ENCODE measurements at regions not wholly inside any gene's neighbourhood (a gene's known extent, or its start where the extent isn't known, plus 50 kb on each side); places are given as distances from the start of the nearest gene placed in this dataset.

DNA sequence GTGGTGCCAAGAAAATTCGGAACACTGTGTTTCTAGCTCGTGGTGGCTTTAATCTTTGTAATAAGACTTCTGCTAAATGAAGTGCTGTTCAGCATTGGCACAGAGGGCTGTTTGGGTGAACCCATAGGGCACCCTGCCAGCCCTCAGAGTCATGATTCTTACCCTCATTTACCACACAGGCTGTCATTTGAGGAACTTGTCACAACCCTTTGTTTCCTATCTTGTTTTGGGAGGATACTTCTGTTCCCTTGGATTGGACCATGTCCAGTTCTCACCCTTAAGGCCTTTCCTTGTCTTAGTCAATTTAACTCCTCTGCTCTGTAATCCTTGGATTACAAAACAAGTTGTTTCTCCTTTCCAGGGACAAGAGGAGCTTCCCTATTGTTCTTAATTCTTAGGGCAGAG lies 225.7 kb downstream of the MTX2 start:
- POLR2A ChIA-PET, result no interaction called here
- CTCF ChIA-PET, result interaction anchor here (1.4 to 2.0 kb wide), 4 partner anchors 10 to 354 kb away, joined by 4 to 7 read pairs (median 5); no protein-coding TSS in a partner anchor
- no peak for DNase-seq (ENCODE audit: low read depth, low spot score)
- no peak overlapping the region for H3K4me3 ChIP-seq (ENCODE audit: low read depth, low read length)
- TF ChIP-seq, protein P1, sequence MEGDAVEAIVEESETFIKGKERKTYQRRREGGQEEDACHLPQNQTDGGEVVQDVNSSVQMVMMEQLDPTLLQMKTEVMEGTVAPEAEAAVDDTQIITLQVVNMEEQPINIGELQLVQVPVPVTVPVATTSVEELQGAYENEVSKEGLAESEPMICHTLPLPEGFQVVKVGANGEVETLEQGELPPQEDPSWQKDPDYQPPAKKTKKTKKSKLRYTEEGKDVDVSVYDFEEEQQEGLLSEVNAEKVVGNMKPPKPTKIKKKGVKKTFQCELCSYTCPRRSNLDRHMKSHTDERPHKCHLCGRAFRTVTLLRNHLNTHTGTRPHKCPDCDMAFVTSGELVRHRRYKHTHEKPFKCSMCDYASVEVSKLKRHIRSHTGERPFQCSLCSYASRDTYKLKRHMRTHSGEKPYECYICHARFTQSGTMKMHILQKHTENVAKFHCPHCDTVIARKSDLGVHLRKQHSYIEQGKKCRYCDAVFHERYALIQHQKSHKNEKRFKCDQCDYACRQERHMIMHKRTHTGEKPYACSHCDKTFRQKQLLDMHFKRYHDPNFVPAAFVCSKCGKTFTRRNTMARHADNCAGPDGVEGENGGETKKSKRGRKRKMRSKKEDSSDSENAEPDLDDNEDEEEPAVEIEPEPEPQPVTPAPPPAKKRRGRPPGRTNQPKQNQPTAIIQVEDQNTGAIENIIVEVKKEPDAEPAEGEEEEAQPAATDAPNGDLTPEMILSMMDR (IDR thresholded peaks at IDR 0.05; ENCODE audit: insufficient read depth, low read length, missing control alignments), result no peak

DNA sequence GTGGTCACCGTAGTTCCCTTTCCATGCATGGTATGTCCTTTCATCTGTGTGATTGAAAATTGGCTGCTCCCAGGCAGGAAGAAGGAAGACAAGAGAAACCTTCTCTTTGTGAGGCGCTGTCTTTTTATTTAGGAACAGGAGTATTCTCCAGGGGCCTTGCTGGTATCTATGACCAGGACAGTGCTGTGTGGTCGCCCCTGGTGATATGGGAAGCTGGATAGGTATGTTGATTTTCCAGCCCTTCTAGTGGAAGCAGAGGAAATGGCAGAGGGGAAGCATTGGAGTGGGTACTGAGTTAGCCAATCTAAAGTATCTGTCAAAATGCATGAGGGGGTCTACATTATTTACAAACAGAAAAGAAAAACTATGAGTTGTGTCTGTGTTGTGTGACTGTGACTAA lies 226.6 kb downstream of the MTX2 start:
- TF ChIP-seq, protein P1 (IDR thresholded peaks at IDR 0.05; ENCODE audit: insufficient read depth, low read length, missing control alignments), result no peak
- POLR2A ChIA-PET, result no interaction called here
- no peak for DNase-seq (ENCODE audit: low read depth, low spot score)
- CTCF ChIA-PET, result interaction anchor here (1.4 to 2.1 kb wide), 5 partner anchors 10 to 355 kb away, joined by 4 to 11 read pairs (median 6); no protein-coding TSS in a partner anchor
- H3K4me3 ChIP-seq (ENCODE audit: low read depth, low read length), result no peak overlapping the region

DNA sequence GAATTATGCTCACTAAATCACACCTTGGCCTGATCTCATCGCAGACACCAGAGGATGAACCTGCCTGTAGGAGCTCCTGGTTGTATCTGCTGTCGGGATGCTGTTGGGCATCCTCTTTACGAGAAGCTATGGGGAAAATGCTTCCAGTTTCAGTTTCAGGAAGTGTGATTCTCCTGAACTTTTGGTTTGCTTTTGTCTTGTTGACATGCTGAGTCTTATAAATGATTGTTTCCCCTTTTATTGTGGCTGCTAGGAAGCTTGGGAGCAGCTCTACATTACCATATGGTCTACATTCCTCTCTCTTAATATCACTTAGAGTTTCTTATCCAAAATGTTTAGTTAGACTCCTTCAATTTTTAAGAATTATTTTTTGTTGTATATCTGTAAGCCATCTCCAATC lies 227.5 kb downstream of the MTX2 start:
- DNase-seq (ENCODE audit: low read depth, low spot score), result no peak
- H3K4me3 ChIP-seq (ENCODE audit: low read depth, low read length), result peak overlapping the region; percentile 19; the same call in 1 of the 2 replicates
- ChIA-PET CTCF (interaction anchor here (1.6 to 2.1 kb wide), 5 partner anchors 9 to 356 kb away, joined by 5 to 11 read pairs (median 6); no protein-coding TSS in a partner anchor), POLR2A (no interaction called here)
- TF ChIP-seq, protein P1 (IDR thresholded peaks at IDR 0.05; ENCODE audit: insufficient read depth, low read length, missing control alignments), result no peak

DNA sequence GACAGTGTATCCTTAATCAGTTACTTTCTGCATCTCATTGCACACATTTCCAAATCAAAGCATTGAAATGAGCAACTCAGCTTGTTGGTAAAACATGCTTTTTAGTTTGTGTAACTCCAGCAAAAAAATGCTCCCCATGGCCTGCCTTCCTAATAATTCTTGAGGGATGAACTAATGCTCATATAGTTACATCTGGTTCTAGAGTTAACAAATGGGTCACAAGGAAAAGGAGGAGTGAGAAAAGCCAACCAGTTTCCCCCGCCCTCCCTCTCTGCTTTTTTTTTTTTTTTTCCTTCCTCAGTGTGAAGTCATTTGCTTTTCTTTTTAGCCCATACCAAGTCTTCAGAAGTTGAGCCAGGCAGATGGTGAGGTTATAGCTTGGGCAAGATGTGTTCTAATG lies 231.7 kb downstream of the MTX2 start:
- ChIA-PET CTCF (interaction anchor here (0.8 kb wide), 1 partner anchor 44 kb away, joined by 3 read pairs; no protein-coding TSS in a partner anchor), POLR2A (no interaction called here)
- H3K4me3 ChIP-seq (ENCODE audit: low read depth, low read length), result no peak overlapping the region
- TF ChIP-seq, protein P1 (IDR thresholded peaks at IDR 0.05; ENCODE audit: insufficient read depth, low read length, missing control alignments), result no peak
- DNase-seq (ENCODE audit: low read depth, low spot score), result peak; percentile 69

DNA sequence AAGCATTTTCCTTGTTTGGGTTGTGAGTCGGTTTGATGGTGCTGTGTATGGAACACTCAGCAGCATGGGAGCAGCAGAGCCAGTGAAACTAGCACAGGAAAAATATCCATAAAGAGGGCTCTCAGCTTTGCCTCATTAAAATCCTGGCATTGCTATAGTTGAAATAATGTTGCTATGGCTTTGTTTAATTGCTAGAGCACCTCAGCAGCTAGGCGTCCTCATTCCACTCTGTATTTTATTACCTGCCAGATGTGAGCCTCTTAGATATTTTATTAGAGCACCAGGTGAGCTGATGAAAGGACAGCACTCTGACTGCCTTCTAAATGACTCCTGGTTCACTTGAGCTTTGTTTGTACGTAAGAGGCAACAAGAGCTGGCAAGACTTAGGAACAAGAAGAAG lies 232.4 kb downstream of the MTX2 start:
- DNase-seq (ENCODE audit: low read depth, low spot score), result no peak
- POLR2A ChIA-PET, result no interaction called here
- TF ChIP-seq, protein P1 (IDR thresholded peaks at IDR 0.05; ENCODE audit: insufficient read depth, low read length, missing control alignments), result no peak
- CTCF ChIA-PET, result interaction anchor here (0.8 kb wide), 1 partner anchor 361 kb away, joined by 4 read pairs; no protein-coding TSS in a partner anchor
- no peak overlapping the region for H3K4me3 ChIP-seq (ENCODE audit: low read depth, low read length)

DNA sequence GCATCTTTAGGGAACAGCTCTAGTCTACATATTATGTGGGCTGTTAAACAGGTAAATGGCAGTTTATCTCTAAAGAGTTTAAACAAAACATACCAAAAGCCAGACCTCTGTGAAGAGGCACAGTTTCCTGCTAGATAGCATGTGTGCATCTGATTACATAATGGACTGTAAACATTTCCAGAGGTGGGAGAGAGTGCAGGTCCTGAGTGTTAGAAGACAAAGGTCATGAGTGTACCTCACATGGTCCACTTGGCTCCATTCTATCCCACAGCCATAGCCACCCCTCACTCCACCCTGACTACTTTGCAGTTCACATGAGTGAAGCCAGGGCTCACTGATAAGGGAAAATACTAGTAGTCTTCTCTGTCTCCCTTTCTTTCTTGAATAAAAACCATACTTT lies 233.4 kb downstream of the MTX2 start:
- ChIA-PET CTCF (no interaction called here), POLR2A (no interaction called here)
- TF ChIP-seq, protein P1 (IDR thresholded peaks at IDR 0.05; ENCODE audit: insufficient read depth, low read length, missing control alignments), result no peak
- DNase-seq (ENCODE audit: low read depth, low spot score), result no peak
- H3K4me3 ChIP-seq (ENCODE audit: low read depth, low read length), result no peak overlapping the region

Measured in AG04449 (cell line).